ENCODE measurements at regions not wholly inside any gene's neighbourhood (a gene's known extent, or its start where the extent isn't known, plus 50 kb on each side); places are given as distances from the start of the nearest gene placed in this dataset.

- no peak for TF ChIP-seq CTCF (IDR thresholded peaks at IDR 0.05)
- TF ChIP-seq POLR2A (IDR thresholded peaks at IDR 0.05), result no peak
Observed at GRCh38 chr15:63436341-63436740, 54.7 kb upstream of the CA12 start.
